Suppressor macrophage (primary cell): ENCODE measurements at regions not wholly inside any gene's neighbourhood (a gene's known extent, or its start where the extent isn't known, plus 50 kb on each side); places are given as distances from the start of the nearest gene placed in this dataset.
"Not testable (repeated sequence)": the region's sequence is repeated elsewhere in the genome, so short reads cannot be mapped to it uniquely, and the experiment has no call there.

Experiments
- DNase-seq, 4 experiments: peaks; one replicate each; pipeline ENCODE4 v3.0.0-alpha.2; 2020 to 2022

DNA sequence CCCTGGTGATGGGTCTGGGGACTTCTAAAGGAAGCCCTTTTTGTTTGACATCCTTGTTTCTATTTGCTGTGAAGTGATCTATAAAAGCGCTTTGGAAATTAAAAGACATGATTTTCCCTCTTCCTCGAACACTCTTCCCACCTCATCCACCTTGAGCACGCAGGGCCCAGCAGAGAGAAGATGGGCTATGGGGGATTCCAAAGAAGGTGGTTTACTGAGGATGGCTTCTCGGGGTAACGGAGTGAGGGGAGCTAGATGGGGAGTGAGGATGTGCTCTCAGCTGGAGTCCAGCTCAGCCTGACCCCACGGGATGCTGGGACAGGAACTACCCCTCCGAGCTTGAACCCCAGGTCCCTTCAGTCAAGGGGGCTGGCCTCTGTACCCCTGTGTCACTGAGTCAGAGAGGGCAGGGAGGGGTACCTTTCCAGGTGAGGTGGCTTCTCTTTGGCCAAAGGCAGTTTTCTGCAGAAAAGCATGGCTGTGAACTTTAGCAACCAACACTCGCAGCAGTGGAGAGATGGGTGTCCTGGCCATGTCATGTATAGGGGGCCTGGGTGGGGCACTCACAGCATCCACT is 180.7 kb upstream of the SMAD3 start:
- DNase-seq = no peak

DNA sequence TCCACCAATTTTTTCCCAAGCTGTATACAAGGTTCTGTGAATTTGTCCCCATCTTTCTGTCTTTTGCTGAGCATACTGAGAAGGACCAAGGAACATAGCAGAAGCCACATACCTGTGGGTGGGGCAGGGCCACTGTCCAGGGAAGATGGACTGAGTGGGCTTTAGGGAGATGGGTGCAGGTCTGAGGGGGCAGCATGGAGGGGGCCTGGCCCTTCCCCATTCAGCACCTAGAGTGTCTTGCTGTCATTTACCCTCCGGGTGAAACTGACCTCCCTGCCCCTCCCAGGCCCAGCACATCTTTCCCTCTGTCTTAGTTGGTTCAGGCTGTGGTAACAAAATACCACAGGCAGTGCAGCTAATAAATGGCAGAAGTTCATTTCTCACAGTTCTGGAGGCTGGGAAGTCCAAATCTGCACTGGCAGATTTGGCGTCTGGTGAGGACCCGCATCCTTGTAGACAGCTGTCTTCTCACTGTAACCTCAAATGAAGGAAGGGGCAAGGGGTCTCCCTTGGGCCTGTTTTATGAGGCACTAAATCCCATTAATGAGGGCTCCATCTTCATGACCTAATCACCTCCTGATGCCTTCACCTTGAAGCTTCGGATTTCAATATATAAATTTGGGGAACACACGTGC is 180.0 kb upstream of the SMAD3 start:
- no peak for DNase-seq

DNA sequence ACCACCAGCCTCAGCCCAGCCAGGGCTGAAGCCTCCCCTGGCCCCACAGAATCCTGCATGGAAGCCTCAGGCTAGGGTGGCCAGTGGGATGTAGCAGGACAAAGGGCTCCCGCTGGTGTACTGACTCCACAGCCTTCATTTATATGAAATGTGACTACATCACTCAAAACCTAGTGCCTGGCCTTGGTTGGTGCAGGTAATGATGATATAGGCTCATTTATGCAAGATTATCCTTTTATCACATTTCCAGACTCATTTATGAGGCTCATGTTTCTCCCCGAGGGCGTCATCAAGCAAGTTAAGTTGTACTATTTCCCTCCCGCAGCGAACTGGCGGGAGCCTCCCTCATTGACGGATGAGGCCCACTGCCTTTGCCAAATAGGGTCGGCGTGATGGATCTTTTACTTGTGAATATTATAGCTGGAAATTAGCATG is 179.1 kb upstream of the SMAD3 start:
- no peak for DNase-seq

DNA sequence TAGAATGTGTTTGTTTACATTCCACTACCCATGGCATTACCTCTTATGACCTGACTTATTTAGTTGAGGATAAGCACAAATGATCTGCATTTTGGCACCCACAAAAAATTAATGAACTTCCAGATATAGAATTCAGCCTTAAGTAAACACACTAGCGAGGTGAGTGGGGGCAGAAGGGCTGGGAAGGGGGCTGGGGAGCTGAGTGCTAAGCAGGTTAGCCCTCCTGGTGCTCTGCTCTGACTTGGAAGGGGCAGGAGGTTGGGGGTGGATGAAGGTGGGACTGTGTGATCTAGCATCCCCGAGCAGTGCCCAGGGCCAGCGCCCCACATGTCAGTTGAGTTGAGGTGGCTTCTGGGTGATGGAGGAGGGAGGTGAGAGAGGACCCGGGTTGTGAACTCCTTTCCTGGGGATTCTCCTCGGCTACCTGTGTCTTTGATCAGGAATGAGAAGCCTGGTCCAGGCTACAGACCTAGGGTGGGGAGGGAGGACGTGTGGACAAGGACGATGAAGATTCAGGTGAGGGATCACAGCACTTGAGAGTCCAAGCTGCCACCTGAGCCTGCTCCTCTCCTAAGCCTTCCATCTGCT is 178.6 kb upstream of the SMAD3 start:
- no peak for DNase-seq

DNA sequence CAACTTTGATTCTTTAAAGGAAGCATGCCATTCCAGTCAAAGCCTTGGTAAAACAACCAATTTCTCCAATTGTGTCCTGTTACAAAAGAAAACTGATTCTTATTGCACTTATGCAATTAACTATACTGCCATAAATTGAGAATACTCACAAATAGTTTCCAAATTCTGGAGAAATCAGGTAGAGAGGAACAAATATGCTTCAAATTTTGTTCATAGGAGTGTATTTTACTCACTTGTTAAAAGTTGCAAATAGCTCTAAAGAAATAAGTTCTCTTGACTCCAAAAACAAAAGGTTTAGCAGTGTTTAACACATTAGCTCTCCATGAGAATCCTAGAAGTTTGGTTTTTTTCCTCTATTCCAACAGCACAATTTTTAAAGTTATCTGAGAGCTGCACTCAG is 176.1 kb upstream of the SMAD3 start:
- not testable (repeated sequence) for DNase-seq

DNA sequence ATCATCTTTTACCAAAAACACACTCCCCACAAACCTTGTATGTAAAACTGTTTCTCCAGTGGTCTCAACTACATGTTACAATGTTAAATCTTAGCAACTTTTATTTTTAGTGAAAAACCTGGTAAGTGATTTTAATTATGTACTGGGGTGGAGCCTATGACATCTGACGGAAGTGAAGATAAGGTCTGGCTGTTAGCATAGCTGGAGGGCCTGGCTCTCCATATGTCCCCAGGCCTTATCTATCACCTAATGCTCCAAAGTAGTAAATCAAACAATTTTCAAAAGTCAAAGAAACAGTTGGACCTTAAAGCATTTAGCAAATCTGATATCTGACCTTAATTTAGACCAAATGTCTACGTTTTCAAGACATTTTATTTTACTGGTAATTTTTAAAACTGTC is 173.6 kb upstream of the SMAD3 start:
- no peak for DNase-seq

DNA sequence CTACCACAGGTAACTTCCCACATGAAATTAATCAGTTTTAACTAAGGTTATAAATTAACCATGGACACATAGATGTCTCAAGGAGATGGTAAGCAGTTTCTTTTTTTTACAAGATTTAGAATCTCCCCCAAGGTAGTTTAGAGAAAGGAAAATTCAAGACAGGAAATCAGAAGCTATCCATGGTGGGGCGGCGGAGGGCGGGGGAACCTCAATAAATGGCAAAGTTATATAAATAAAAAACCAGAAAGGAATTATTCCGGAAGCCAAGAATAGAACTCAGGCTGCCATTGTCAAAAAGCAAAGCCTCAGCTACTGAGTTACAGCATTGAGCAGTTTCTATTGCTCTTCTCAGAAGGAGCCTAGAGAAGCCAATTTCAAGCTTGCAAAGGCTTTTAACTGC is 172.1 kb upstream of the SMAD3 start:
- DNase-seq = no peak

DNA sequence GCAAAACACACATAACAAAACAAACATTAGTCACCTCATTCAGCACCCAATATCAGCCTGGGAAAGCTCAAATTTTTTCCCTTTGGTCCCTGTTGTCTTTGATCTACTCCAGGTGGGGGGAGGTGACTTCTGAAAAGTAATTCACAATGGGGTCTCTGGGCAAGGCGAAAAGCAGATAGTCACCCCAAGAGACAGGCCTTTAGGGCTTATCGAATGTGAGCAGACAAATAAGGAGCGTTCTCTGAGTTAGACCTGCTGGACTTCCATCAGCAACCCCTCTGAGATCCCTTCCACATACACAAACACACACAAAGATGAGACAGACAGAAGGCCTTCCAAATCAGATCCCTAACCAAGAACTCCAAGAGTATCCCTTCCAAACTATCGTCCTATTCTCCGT is 171.0 kb upstream of the SMAD3 start:
- DNase-seq = no peak

DNA sequence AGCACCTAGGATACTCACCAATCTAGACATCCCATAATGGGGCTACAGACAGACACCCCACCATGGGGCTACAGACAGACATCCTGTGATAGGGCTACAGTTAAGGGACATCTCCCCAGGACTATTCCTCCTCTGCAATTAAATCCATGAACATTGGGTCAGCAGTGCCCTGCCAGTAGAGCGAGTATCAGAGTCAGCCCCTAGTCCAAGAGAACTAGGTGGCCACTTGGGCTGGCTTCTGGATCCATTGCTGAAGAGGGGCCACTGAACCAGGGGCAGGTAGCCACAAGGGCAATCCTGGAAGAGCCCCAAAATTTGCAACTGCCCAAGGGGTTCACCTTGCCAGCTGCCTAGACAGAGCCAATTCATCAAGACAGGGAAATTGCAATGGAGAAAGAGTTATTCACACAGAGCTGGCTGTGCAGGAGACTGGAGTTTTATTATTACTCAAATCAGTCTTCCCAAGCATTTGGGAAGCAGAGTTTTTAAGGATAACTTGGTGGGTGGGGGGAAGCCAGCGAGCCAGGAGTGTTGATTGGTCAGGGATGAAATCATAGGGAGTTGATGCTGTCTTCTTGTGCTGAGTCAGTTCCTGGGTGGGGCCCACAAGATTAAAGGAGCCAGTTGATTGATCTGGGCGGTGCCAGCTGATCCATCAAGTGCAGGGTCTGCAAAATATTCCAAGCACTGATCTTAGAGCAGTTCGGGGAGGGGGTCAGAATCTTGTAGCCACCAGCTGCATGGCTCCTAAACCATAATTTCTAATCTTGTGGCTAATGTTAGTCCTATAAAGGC is 170.2 kb upstream of the SMAD3 start:
- no peak for DNase-seq

DNA sequence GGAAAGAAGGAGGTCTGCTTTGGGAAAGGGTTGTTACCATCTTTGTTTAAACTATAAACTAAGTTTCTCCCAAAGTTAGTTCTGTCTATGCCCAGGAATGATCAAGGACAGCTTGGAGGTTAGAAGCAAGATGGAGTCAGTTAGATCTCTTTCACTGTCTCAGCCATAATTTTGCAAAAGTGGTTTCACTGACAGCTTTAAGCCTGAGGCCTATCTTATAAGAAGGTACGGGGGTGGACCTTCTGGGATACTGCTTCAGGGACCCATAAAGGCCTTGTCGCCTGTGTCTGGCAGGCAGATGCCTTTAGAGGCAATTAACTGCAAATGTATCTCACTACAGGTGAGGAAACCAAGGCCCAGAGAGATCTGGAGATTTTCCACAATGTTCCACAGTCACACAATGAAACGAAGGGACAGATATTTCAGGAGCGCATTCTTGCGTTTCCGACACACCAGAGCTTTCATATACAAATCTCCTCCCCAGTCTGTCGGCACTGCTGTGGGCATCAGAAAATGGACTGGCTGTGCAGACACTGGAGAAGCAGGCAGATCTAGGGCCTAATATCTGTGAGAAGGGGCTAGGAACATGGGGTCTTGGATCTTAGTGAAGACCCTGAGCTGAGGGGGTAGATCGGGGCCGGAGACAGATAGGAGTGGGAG is 169.5 kb upstream of the SMAD3 start:
- no peak for DNase-seq

DNA sequence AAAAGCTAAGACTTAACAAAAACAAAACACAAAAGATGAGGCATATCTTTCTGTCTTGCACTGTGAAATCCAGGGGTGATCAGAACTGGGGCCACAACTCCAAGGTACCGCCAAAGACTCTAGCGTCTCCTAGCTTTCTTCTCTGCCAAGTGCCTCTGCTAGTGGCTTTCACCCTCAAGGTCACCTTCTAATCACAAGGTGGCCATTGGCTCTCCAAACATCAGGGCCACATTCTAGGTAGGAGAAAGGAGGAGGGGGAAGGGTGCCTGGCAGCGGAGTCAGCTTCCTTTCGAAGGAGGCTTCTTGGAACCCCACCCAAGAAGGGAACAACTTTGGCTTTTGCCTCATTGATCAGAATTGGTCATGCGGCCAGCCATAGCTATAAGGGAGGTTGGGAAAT is 168.8 kb upstream of the SMAD3 start:
- no peak for DNase-seq

DNA sequence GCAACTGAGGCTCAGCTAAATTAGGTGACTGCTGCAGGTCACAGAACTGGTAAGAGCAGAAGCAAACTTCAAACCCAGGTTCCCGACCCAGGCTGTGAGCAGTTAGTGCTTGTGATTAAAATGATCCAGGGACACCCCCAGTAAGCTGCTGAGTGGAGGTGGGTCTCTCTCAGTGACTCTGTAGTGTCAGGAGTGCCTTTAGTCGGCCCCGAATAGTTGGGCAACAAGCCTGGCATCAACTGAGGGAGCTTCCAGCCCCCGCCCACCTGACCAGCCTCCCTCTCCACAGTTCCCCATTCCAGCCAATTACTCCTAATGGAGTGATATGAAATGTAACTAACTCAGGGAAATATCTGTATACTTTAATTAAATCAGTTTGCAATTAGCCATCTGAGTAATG is 168.0 kb upstream of the SMAD3 start:
- peak in 3 of 4 experiments; percentile 38 to 54 (median 40) for DNase-seq

DNA sequence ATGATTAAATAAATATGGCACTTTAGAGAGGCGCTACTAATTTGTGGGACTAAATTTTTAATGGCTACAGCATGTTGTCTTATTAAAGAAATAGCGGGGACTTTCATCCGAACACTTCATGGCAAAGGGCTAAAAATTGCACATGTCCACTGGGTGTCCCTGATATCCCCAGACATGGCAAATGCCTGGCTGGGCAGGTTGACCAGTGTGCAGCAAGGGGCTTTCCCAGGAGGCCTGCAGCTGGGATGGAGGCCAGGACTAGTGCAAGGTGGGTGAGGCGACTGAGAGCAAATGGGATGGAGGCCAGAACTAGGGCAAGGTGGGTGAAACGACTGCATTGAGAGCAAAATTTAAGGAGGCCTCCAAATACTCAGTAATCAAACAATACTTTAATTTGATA is 167.4 kb upstream of the SMAD3 start:
- no peak for DNase-seq

DNA sequence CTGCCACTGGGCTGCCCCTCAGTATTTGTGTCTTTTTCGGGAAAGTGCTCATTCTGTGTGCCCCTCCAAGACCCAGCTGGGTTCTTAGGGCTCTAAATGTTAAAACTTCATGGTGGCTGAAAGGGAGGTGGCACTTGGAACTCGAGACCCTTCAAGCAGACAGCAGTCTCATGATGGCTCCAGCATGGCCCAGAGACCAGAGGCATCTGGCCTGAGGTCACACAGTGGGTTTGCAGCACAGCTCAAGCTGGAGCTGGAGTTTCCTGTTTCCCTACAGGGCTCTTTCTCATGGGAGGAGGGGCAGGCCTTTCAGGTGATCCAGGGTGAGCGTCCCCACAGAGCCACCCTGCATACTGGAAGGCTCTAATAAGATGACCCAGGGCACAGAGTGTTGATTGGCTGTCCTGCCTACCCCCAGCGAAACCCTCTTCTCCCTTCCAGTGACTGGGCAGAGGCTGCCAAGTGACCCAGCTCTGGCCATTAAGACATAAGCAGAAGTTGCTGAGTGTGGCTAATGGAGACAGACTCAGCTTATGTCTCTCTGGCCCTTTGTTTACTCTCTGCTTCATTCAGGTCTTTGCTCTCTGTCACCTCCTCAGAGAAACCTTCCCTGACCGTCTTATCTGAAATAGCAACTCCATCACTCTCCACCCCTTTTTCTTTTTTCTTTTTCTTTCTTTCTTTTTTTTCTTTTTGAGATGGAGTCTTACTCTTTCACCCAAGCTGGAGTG is 166.6 kb upstream of the SMAD3 start:
- peak; percentile 24 to 50 (median 40) for DNase-seq

DNA sequence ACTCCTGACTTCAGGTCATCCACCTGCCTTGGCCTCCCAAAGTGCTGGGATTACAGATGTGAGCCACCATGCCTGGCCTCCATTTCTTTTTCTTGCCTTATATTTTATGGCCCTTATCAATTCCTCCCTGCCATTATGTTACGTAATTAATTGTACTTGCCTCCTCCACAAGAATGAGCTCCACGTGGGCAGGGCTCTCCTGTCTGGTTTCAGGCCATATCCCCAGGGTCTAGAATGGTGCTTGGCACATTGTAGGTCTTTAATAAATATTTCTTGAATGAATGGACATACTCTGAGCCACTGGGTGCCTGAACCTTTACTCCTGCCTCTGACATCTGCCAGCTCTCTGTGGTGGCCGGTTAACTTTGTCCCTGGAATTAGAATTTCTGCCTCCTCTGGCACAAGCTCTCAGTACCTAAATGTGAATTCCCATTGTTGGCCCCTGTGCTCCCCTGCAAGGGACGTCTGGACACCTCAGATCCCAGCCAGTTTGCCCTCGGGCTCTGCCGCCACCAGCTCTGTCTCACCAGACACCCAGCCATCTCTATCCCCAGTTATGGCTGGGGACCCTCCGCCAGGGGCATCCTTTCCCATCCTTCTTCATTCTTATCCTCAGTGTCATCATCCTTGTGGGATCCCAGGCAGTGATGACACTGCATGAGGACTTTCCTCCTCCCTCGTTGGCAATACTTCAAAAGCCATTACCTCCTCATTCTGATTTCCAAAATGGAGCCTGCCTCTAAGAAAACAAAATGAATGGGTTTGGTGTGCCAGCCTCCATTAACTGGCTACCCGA is 165.6 kb upstream of the SMAD3 start:
- DNase-seq = no peak

DNA sequence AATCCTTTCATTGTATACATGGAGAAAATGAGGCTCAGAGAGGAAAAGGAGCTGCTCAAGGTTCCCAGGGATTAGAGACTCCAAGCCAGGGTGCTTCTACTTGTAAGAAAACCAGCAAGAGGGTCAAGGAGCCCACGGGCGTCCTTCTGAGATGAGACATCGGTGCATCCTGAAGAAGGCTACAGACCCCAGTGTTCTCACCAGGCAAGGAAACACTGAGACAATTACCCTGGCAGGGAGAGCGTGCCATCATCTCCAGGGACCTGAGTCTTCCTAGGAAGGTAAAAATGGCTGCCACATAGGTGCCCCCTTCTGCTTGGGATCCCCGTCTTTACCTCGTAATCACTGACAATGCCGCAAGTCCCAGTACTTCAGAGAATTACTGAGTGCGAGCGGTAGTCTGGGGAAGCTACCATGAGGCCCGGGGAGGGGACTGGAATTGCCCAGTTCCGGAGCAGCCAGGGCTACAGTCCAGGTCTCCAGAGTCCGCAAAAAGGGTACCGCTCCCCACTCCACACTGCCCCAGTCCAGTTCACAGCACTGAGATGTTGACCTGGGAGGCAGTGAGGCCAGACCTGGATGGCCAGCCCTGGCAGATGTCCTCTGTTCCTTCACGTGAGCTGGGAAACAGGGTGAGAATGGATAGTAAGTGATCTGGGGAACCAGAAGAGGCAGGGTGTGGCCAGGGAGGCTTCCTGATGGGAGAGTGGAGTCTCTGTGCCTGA is 164.7 kb upstream of the SMAD3 start:
- DNase-seq = no peak

DNA sequence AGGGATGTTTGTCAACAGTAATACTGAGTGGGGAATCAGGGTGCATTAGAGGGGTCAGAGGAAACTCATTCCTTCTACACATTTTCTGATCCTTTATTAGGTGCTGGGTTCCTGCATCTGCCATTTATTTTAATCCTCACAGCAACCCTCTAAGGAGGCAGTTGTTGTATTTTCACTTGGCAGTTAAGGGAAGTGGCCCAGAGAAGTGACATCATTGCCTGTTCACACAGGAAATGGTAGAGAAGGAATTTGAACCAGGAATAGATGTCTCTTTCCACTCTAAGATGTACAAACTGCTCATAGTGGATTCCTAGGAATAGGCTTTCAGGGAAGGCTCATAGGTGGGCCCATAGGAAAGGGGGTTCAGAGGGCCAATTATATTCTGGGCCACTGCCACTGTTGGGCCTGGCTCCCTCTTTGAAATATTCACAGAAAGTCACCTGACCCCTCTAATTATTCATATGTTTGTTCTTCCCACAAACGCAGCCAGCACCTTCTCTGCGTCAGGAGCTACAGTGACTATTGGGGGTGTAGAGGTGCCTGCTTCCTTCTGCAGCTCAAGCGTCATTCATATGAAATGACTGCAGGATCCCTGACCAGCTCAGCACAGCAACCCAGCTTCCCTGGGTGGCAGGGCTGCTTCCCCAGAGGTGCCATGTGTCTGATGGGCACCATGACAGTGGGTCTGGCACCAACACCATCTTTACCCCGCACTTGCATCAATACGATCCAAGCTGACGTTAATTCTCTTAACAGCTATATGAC is 163.9 kb upstream of the SMAD3 start:
- DNase-seq = peak; percentile 51 to 74 (median 64)

DNA sequence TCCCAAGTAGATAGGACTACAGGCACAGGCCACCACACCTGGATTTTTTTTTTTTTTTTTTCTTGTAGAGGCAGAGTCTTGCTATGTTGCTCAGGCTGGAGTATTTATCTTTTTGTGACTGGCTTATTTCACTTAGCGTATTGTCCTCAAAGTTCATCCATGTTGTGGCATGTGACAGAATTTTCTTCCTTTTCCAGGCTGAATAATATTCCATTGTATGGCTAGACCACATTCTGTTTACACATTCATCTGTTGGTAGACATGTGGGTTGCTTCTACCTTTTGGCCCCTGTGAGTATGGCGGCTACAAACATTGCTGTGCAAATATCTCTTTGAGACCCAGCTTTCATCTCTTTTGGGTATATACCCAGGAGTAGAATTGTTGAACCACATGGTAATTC is 160.2 kb upstream of the SMAD3 start:
- no peak for DNase-seq

DNA sequence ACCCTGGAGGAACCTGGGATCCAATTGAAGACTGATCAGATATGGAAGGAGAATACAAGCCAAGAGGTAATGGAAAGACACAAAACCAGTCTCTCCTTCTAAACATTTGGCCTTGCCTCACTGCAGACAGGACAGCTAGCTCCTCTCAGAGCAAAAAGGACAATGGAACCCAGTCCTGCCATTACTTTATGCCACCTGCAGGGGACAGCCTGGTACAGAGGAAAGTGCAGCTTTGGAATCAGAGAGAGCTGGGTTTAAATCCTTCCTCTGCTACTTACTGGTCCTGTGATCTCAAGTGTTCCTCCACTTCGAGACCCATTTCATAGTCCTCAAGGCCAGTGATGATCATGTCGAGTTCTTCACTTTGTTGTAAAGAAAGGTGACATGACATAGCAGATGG is 159.4 kb upstream of the SMAD3 start:
- DNase-seq = no peak
